ENCODE measurements at regions not wholly inside any gene's neighbourhood (a gene's known extent, or its start where the extent isn't known, plus 50 kb on each side); places are given as distances from the start of the nearest gene placed in this dataset.

DNA sequence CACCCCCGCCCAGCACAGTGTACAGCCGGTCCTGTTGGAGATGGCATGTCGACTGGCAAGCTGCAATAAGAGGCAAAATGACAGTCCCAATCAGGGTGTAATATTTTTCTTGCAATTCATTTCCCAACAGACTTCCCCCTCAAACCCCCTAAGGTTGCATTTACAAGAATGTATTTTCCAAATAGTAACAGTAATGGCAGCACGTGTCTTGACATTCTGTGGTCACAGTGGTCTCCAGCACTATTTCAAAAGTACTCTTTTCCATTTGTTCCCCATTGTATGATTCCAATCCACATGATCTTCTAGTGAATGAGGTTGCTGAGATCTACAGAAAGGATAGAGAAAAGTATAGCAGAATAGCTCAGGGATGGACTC, 97.8 kb upstream of the CARMIL1 start:
- no peak for TF ChIP-seq ASH2L (IDR thresholded peaks at IDR 0.05; ENCODE audit: borderline replicate concordance, low read depth)
- no peak for TF ChIP-seq SRF (IDR thresholded peaks at IDR 0.05; ENCODE audit: low read depth in 2 of 2, low read length in 2 of 2)
- TF ChIP-seq RBBP5 (conservative IDR thresholded peaks at IDR 0.05): no peak
- TF ChIP-seq PAX5 (IDR thresholded peaks at IDR 0.05; ENCODE audit: borderline replicate concordance, low read depth, low read length): no peak
- no peak for TF ChIP-seq GATAD2B (conservative IDR thresholded peaks at IDR 0.05; ENCODE audit: low read depth)
- no peak for TF ChIP-seq RAD21 (IDR thresholded peaks at IDR 0.05; ENCODE audit: insufficient read depth, low read depth, low read length)
- TF ChIP-seq MXI1 (IDR thresholded peaks at IDR 0.05; ENCODE audit: low read depth, low read length): no peak
- TF ChIP-seq EZH2 (IDR thresholded peaks at IDR 0.05; ENCODE audit: borderline replicate concordance, control insufficient read depth, low read depth, low read length): no peak
- TF ChIP-seq, protein P1, sequence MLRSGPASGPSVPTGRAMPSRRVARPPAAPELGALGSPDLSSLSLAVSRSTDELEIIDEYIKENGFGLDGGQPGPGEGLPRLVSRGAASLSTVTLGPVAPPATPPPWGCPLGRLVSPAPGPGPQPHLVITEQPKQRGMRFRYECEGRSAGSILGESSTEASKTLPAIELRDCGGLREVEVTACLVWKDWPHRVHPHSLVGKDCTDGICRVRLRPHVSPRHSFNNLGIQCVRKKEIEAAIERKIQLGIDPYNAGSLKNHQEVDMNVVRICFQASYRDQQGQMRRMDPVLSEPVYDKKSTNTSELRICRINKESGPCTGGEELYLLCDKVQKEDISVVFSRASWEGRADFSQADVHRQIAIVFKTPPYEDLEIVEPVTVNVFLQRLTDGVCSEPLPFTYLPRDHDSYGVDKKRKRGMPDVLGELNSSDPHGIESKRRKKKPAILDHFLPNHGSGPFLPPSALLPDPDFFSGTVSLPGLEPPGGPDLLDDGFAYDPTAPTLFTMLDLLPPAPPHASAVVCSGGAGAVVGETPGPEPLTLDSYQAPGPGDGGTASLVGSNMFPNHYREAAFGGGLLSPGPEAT (IDR thresholded peaks at IDR 0.05; ENCODE audit: low read depth): no peak
- TF ChIP-seq, protein P2, sequence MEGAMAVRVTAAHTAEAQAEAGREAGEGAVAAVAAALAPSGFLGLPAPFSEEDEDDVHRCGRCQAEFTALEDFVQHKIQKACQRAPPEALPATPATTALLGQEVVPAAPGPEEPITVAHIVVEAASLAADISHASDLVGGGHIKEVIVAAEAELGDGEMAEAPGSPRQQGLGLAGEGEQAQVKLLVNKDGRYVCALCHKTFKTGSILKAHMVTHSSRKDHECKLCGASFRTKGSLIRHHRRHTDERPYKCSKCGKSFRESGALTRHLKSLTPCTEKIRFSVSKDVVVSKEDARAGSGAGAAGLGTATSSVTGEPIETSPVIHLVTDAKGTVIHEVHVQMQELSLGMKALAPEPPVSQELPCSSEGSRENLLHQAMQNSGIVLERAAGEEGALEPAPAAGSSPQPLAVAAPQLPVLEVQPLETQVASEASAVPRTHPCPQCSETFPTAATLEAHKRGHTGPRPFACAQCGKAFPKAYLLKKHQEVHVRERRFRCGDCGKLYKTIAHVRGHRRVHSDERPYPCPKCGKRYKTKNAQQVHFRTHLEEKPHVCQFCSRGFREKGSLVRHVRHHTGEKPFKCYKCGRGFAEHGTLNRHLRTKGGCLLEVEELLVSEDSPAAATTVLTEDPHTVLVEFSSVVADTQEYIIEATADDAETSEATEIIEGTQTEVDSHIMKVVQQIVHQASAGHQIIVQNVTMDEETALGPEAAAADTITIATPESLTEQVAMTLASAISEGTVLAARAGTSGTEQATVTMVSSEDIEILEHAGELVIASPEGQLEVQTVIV (IDR thresholded peaks at IDR 0.05; ENCODE audit: borderline replicate concordance, partially characterized antibody): no peak
- no peak for TF ChIP-seq SMC3 (IDR thresholded peaks at IDR 0.05; ENCODE audit: borderline replicate concordance, low read length)
- TF ChIP-seq SMAD1 (IDR thresholded peaks at IDR 0.05; ENCODE audit: low read depth, partially characterized antibody): no peak
- TF ChIP-seq KLF5 (IDR thresholded peaks at IDR 0.05; ENCODE audit: partially characterized antibody): no peak
- TF ChIP-seq CBX5 (IDR thresholded peaks at IDR 0.05; ENCODE audit: low read depth): no peak
- TF ChIP-seq BHLHE40 (IDR thresholded peaks at IDR 0.05; ENCODE audit: borderline replicate concordance in 1 of 2, low read depth in 2 of 2, low read length in 1 of 2): no peak
- Histone ChIP-seq H3K27ac (ENCODE audit: control insufficient read depth, insufficient read depth) (no peak overlapping the region), H4K20me1 (ENCODE audit: control insufficient read depth, insufficient read depth) (no peaks in the 10 kb centered on the region), H3K36me3 (ENCODE audit: control insufficient read depth in 2 of 2, insufficient read depth in 2 of 2, low read length in 1 of 2) (no peaks in the 10 kb centered on the region), H2AFZ (ENCODE audit: control insufficient read depth, low read depth, low read length) (no peak overlapping the region), H3K4me2 (ENCODE audit: control insufficient read depth, insufficient read depth) (no peak overlapping the region), H3K4me1 (ENCODE audit: control insufficient read depth, insufficient read depth, low read length) (no peaks in the 10 kb centered on the region), H3K9ac (ENCODE audit: control insufficient read depth, insufficient read depth, low read length) (no peak overlapping the region), H3K79me2 (ENCODE audit: control insufficient read depth, insufficient read depth, low read length) (no peaks in the 10 kb centered on the region), H3K9me3 (replicated peaks; ENCODE audit: control insufficient read depth, insufficient read depth, low read length) (no peaks in the 10 kb centered on the region), H3K4me3 (no peak overlapping the region), H3K27me3 (replicated peaks in 1 of 2; ENCODE audit: control insufficient read depth in 2 of 2, insufficient read depth in 2 of 2, low read length in 1 of 2) (no peaks in the 10 kb centered on the region; a peak in 1 of 4 replicates)
- in situ Hi-C loops (cut with MboI) (no loop called here), intact Hi-C loops (cut with micrococcal nuclease; ENCODE audit: unreplicated experiment) (no loop called here)
- ChIA-PET CTCF (interaction anchor here (1.2 to 1.4 kb wide), 2 partner anchors 81 to 155 kb away, joined by 4 to 5 read pairs; no protein-coding TSS in a partner anchor), POLR2A (no interaction called here), RAD21 (ENCODE audit: unreplicated experiment) (interaction anchor here (1.2 kb wide), 1 partner anchor 13 kb away, joined by 3 read pairs; no protein-coding TSS in a partner anchor), SMC1A (ENCODE audit: uncharacterized antibody, unreplicated experiment) (interaction anchor here (2.1 kb wide), 1 partner anchor 154 kb away, joined by 10 read pairs; no protein-coding TSS in a partner anchor)
- DNase-seq (ENCODE audit: low read depth, low spot score): no peak
- FAIRE-seq: no peak
- no TSS peak for BruUV-seq (replicated peaks)
- no peak for ATAC-seq
- WGBS (ENCODE audit: insufficient coverage, insufficient replicate concordance, low lambda C conversion rate, missing lambda C conversion rate): 50% methylated on average over 4 of the region's 4 CpGs

Measured in GM12878 (cell line).